ENCODE measurements at regions not wholly inside any gene's neighbourhood (a gene's known extent, or its start where the extent isn't known, plus 50 kb on each side); places are given as distances from the start of the nearest gene placed in this dataset.

DNA sequence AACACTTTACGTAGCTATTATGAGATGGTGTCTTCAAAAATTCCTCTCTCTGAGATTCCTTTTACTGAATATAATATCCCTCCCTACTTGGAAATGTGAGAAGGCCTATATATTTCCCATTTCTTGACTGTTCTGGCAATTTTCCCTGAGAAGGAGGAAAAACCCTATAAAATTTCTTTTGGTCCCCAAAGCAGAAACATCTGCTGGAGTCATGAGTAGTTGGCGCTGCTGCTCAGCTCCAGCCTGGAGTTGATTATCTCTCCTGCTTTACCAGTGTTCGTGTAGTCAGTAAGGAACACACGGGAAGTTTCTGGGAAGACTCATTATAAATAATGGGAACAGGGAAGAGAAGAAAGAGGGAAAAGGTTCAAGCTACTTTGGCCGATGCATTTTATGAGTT is 680.1 kb downstream of the EPHA3 start:
- no peak for TF ChIP-seq TAF1 (CRISPR knock-in tag; IDR thresholded peaks at IDR 0.05)
- no peak for TF ChIP-seq RAD21 (CRISPR knock-in tag; IDR thresholded peaks at IDR 0.05)
- no peak for TF ChIP-seq ZFP41 (CRISPR knock-in tag; IDR thresholded peaks at IDR 0.05; ENCODE audit: borderline replicate concordance)
- no peak for TF ChIP-seq ZBTB1 (CRISPR knock-in tag; IDR thresholded peaks at IDR 0.05; ENCODE audit: borderline replicate concordance)

Measured in HepG2 (cell line).